Spleen (tissue), 11 donors: ENCODE measurements at regions not wholly inside any gene's neighbourhood (a gene's known extent, or its start where the extent isn't known, plus 50 kb on each side); places are given as distances from the start of the nearest gene placed in this dataset.

ENCODE experiments used
- DNase-seq: peaks from one replicate; pipeline ENCODE4 v3.0.0-alpha.2; 2020
- H3K27ac ChIP-seq, 8 donors: fragments of 200-600 bp; sonication (generic) in 7 of 8; 1 replicate in 4 of 8; 2 replicates in 4 of 8; pipeline versions ENCODE4 v1.5.0 to v1.8.0; 2016 to 2021; ENCODE audit warnings: inconsistent platforms in 4 of 8, mild to moderate bottlenecking in 4 of 8, moderate library complexity in 1 of 8
- H3K27me3 ChIP-seq, 7 donors: fragments of 200-600 bp; sonication (generic) in 6 of 7; replicated peaks in 1 of 7; 1 replicate in 4 of 7; 2 replicates in 3 of 7; pipeline versions ENCODE4 v1.5.0 to v1.8.0; 2016 to 2021; ENCODE audit warnings: inconsistent platforms in 3 of 7, mild to moderate bottlenecking in 1 of 7
- H3K36me3 ChIP-seq, 6 donors: fragments of 200-600 bp; sonication (generic) in 5 of 6; 1 replicate in 4 of 6; 2 replicates in 2 of 6; pipeline versions ENCODE4 v1.5.0 to v1.8.0; 2016 to 2021; ENCODE audit warnings: inconsistent platforms in 2 of 6
- H3K4me1 ChIP-seq, 6 donors: fragments of 200-600 bp; sonication (generic) in 5 of 6; 1 replicate in 3 of 6; 2 replicates in 3 of 6; pipeline versions ENCODE4 v1.5.0 to v1.8.0; 2016 to 2021; ENCODE audit warnings: inconsistent platforms in 3 of 6
- H3K4me3 ChIP-seq, 8 donors: fragments of 200-600 bp; sonication (generic) in 7 of 8; 1 replicate in 4 of 8; 2 replicates in 4 of 8; pipeline versions ENCODE4 v1.5.0 to v1.8.0; 2016 to 2021; ENCODE audit warnings: inconsistent platforms in 4 of 8, mild to moderate bottlenecking in 4 of 8, moderate library complexity in 2 of 8
- H3K9me3 ChIP-seq, 8 donors: fragments of 200-600 bp; sonication (generic) in 7 of 8; 1 replicate in 4 of 8; 2 replicates in 4 of 8; pipeline versions ENCODE4 v1.5.0 to v1.8.0; 2016 to 2021; ENCODE audit warnings: inconsistent platforms in 4 of 8
- POLR2A ChIP-seq, 3 donors: fragments of 450-650 bp; IDR thresholded peaks; one replicate each; pipeline ENCODE4 v1.5.1; 2017; ENCODE audit warnings: antibody characterized with exemption in 3 of 3, mild to moderate bottlenecking in 1 of 3
- POLR2AphosphoS5 ChIP-seq, 3 donors: sonication (generic); formaldehyde crosslinking; IDR thresholded peaks; one replicate each; pipeline ENCODE4 v1.5.1; 2017; ENCODE audit warnings: antibody characterized with exemption in 3 of 3
- WGBS, 5 donors: extraction: QIAGEN DNeasy Blood & Tissue Kit in 3 of 5; methylation state at CpG; one replicate each; pipeline versions ENCODE4 v1.1.5 to v1.1.7; 2013 to 2018; 5-methylcytosine and 5-hydroxymethylcytosine counted together
- intact Hi-C: fragments of 100-400 bp; cut with DNase I; formaldehyde crosslinking; loops from one replicate; pipeline ENCODE4 v1.15.0; 2023; ENCODE audit warnings: low total_unique reads
- TF ChIP-seq, protein P1 (sequence below), 11 experiments: fragments of 200-600 bp in 7 of 11; fragments of 450-650 bp in 4 of 11; sonication (generic) in 4 of 11; IDR thresholded peaks in 8 of 11; conservative IDR thresholded peaks in 3 of 11; 1 replicate in 7 of 11; 2 replicates in 4 of 11; pipeline versions ENCODE4 v1.4.0 to v1.8.0; 2016 to 2021; ENCODE audit warnings: antibody characterized with exemption in 11 of 11, inconsistent platforms in 4 of 11, mild to moderate bottlenecking in 1 of 11
- donor health status: healthy with polysubstance abuse.
- donor health status: DM: no; HTN: no; CAD: no; lungs with moderate emphysema.
- donor health status: DM: no; HTN: no; CAD: no.
- donor health status: Bipolar disorder and iron deficiency.
- donor health status: healthy.
- donor health status: DM: no; HTN: no; CAD: no.
- donor health status: DM: yes; HTN: yes; CAD: no.

- intact Hi-C loops = no loop called here
- TF ChIP-seq, protein P1, sequence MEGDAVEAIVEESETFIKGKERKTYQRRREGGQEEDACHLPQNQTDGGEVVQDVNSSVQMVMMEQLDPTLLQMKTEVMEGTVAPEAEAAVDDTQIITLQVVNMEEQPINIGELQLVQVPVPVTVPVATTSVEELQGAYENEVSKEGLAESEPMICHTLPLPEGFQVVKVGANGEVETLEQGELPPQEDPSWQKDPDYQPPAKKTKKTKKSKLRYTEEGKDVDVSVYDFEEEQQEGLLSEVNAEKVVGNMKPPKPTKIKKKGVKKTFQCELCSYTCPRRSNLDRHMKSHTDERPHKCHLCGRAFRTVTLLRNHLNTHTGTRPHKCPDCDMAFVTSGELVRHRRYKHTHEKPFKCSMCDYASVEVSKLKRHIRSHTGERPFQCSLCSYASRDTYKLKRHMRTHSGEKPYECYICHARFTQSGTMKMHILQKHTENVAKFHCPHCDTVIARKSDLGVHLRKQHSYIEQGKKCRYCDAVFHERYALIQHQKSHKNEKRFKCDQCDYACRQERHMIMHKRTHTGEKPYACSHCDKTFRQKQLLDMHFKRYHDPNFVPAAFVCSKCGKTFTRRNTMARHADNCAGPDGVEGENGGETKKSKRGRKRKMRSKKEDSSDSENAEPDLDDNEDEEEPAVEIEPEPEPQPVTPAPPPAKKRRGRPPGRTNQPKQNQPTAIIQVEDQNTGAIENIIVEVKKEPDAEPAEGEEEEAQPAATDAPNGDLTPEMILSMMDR (IDR thresholded peaks at IDR 0.05 in 8 of 11, conservative IDR thresholded peaks at IDR 0.05 in 3 of 11) = no peak
- no peak for TF ChIP-seq POLR2A (IDR thresholded peaks at IDR 0.05)
- no peak for TF ChIP-seq POLR2AphosphoS5 (IDR thresholded peaks at IDR 0.05)
- H3K36me3 ChIP-seq = no peaks in the 10 kb centered on the region
- peaks cover 0 to 8% (median 0%) of the 10 kb centered on the region in 8 donors for H3K9me3 ChIP-seq
- peaks cover 0 to 12% (median 0%) of the 10 kb centered on the region in 7 donors for H3K27me3 ChIP-seq
- peaks cover 0 to 13% (median 7%) of the 10 kb centered on the region in 6 donors for H3K4me1 ChIP-seq
- no peak overlapping the region for H3K27ac ChIP-seq
- H3K4me3 ChIP-seq = no peak overlapping the region
- peak; percentile 47 for DNase-seq
- 86 to 91% (median 89%) methylated on average over 6 of the region's 6 CpGs for WGBS, 5 donors
Observed at GRCh38 chr15:69853544-69853951, 244.2 kb downstream of the TLE3 start.

- H3K9me3 ChIP-seq = peaks cover 0 to 8% (median 0%) of the 10 kb centered on the region in 8 donors
- no peaks in the 10 kb centered on the region for H3K36me3 ChIP-seq
- intact Hi-C loops = no loop called here
- peaks cover 0 to 12% (median 0%) of the 10 kb centered on the region in 7 donors for H3K27me3 ChIP-seq
- peak; percentile 11 for DNase-seq
- TF ChIP-seq, protein P1 (IDR thresholded peaks at IDR 0.05 in 8 of 11, conservative IDR thresholded peaks at IDR 0.05 in 3 of 11) = no peak
- no peak for TF ChIP-seq POLR2AphosphoS5 (IDR thresholded peaks at IDR 0.05)
- no peak for TF ChIP-seq POLR2A (IDR thresholded peaks at IDR 0.05)
- no peak overlapping the region for H3K27ac ChIP-seq
- H3K4me3 ChIP-seq = no peak overlapping the region
- peaks cover 0 to 13% (median 7%) of the 10 kb centered on the region in 6 donors for H3K4me1 ChIP-seq
- 79 to 90% (median 85%) methylated on average over 4 of the region's 4 CpGs for WGBS, 5 donors
Observed at GRCh38 chr15:69854001-69854400, 243.7 kb downstream of the TLE3 start.

DNA sequence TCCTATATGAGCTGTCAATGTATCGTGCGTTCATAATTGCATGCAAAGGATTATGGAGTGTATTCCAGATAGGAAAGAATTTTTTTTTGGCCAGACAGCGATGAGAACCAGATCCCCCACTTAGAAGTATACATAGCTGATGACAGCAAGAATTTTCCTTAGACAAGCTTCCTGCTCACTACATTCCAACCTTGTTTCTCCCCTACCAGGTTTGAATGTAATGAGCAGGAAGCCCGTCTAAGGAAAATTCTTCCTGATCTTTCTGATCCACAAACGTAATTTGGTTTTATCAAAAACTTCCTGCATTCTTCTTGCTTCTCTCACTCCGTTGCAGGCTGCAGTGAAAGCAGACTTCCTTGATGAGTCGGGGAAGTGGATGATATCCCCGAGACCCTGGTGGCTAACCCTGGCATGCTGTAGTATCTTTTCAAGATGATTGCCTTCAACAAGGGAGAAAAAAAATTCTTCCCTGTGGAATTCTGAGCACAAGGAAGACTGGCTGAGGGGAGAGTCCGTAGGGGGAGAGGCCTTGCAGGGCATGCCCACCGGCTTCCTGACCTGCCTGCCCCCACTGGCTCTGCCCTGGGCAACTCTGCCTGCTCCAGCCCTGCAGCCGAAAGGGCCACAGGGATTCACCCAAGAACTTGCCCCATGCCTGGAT lies 243.1 kb downstream of the TLE3 start:
- Histone ChIP-seq H3K27ac (no peak overlapping the region), H3K36me3 (no peaks in the 10 kb centered on the region), H3K27me3 (peaks cover 0 to 10% (median 0%) of the 10 kb centered on the region in 7 donors), H3K4me3 (no peak overlapping the region), H3K4me1 (peaks cover 0 to 13% (median 7%) of the 10 kb centered on the region in 6 donors), H3K9me3 (peaks cover 0 to 8% (median 0%) of the 10 kb centered on the region in 8 donors)
- WGBS, 5 donors = 54 to 65% (median 61%) methylated on average over 11 of the region's 11 CpGs
- peak; percentile 41 for DNase-seq
- intact Hi-C loops = no loop called here
- no peak for TF ChIP-seq POLR2A (IDR thresholded peaks at IDR 0.05)
- TF ChIP-seq POLR2AphosphoS5 (IDR thresholded peaks at IDR 0.05) = no peak
- TF ChIP-seq, protein P1 (IDR thresholded peaks at IDR 0.05 in 8 of 11, conservative IDR thresholded peaks at IDR 0.05 in 3 of 11) = no peak

DNA sequence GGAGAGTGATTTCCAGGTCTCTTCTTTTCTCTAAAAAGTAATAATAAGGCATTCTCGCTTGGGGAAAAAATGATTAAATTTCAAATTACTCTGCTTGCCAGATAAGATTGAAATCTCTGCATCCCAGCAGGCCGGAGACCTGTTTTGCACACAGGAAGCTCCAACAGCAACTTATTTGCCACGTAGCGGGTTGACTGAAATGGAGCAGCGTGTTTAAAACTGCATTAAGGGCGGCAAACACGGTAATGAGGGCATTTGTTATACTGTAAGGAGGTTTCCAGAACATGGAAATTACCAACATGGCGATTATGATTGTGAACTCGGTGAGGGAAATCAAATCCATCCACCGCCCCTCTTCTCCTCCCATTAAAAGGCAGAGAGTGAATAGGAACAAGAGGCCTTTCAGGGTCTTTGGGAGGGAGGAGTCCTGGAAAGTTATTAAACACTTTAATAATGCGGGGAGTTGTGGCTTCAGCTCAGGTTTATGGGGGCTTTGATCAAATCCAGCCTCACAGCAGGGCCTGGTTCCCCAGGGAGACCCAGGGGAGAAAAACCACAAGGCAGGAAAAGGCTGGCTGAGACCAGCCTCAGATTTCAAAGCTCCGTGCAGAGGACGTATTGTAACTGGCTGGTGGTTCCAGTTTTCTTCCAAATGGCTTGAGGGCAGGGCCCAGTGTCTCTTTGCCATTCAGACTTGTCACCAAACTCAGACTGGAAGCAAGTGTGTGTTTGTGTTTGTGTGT lies 242.3 kb downstream of the TLE3 start:
- DNase-seq = peak; percentile 19
- H3K27me3 ChIP-seq = peaks cover 0 to 5% (median 0%) of the 10 kb centered on the region in 7 donors
- no peak for TF ChIP-seq POLR2A (IDR thresholded peaks at IDR 0.05)
- TF ChIP-seq, protein P1 (IDR thresholded peaks at IDR 0.05 in 8 of 11, conservative IDR thresholded peaks at IDR 0.05 in 3 of 11) = no peak
- no peak for TF ChIP-seq POLR2AphosphoS5 (IDR thresholded peaks at IDR 0.05)
- H3K4me3 ChIP-seq = no peak overlapping the region
- H3K27ac ChIP-seq = no peak overlapping the region
- peaks cover 0 to 13% (median 7%) of the 10 kb centered on the region in 6 donors for H3K4me1 ChIP-seq
- no peaks in the 10 kb centered on the region for H3K36me3 ChIP-seq
- H3K9me3 ChIP-seq = peaks cover 0 to 8% (median 0%) of the 10 kb centered on the region in 8 donors
- intact Hi-C loops = no loop called here
- WGBS, 5 donors = 83 to 93% (median 84%) methylated on average over 13 of the region's 13 CpGs
